ENCODE measurements at regions not wholly inside any gene's neighbourhood (a gene's known extent, or its start where the extent isn't known, plus 50 kb on each side); places are given as distances from the start of the nearest gene placed in this dataset.

DNA sequence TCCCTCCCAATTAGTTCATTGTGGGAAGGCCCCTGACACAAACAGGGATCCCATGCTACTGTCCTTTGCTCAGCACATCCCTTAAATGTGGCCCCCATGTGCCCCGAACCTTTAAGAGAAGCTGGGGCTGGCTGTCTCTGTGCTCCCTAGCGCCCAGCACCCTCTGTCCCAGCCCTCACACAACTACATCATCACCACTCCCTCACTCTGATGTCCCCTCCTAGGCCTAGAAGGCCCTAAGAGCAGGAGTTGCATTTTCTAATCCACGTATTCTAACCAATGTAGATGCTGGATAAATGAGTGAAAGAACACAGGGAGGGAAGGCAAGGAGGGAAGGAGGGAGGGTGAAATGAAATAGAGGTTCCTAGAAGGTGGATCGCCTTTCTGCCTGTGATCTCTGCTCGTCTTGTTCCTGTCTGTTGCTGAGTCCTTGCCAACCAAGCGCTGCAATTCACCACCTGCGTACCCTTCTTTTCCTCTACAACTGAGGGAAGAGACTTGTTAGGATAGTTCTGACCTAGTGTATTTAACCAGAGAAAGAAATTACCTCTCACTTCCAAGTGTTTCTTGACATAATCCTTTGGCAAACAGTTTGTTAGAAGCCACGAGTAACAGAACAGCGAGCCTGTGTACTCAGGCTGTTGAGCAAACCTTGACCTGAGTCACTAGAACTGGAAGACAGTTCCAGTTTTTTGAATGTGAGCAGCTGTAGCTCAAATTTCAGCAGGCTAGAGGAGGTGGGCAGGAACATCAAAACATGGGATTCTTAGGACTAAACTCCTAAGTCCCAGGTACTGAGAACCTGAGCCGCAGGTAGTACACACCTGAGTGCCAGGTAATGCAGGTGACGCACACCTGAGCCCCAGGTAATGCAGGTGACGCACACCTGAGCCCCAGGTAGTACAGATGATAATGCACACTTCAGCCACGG, 181.5 kb upstream of the ID2 start:
- TF ChIP-seq EZH2 (IDR thresholded peaks at IDR 0.05; ENCODE audit: borderline replicate concordance, low read depth, low read length, poor library complexity, severe bottlenecking) (no peak), CTCF (conservative IDR thresholded peaks at IDR 0.05; ENCODE audit: low read depth, low read length) (no peak)
